HG03175 (cell line): ENCODE measurements at regions not wholly inside any gene's neighbourhood (a gene's known extent, or its start where the extent isn't known, plus 50 kb on each side); places are given as distances from the start of the nearest gene placed in this dataset.
"Not testable (repeated sequence)": the region's sequence is repeated elsewhere in the genome, so short reads cannot be mapped to it uniquely, and the experiment has no call there.

Source experiments
- ATAC-seq: cut with Tn5 transposase; IDR thresholded peaks from one replicate; pipeline ENCODE4 v1.9.1; 2021; ENCODE audit warnings: mild to moderate bottlenecking, moderate library complexity; ENCODE audit not compliant: unreplicated experiment

DNA sequence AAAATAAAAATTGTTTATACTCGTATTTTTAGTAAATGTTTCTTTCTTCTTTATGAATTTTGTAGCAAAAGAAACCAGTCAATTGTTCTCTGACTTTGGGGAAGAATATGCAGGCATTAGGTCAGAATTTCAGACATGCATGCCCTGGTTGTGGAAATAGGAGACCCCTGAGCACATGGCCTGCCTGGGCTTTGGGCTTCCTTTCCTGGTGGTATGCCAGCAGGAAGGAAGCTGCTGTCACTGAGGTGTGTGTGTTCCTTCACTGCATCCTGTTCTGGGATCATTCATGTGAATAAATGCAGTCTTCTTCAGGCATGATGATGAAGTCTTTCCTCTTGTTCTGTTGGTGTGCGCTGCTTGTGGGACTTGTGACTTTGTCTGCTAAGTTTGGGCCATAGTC, 920.2 kb upstream of the VRK2 start:
- ATAC-seq = no peak

DNA sequence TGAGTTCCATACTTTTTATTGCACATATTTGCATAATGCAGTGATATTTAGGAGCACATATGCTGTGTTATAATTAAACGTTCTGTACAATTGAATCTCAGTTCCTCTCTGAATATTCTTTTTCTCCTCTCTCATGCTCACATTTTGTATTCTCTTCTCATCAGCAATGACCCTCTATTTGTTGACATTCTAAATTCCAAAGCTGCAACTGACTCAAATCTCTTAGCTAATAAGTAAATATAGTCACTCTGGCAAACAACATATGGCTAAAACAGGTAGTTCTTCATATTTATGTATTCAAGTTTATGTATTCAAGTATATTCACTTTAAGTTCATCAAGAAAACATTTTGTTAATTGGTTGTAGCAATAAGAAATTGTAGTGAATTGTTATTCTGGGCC, 907.4 kb upstream of the VRK2 start:
- no peak for ATAC-seq

DNA sequence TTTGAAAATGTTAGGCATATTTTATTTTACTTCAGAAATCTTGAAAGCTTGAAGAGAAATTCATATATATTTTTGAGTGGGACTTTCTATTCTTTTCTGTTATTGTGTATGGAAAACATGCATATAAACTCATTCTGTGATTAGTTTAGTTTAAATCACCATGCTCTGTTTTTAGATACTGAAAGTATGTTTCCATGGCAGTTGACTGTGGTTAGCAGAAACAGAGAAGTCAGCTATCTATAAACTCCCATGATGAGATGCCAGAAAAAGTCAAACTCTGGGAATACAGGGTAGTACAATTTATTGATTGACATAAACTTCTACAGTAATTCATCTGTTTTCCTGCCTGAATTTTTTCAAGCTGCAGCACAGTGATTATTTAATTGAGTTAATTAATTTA, 905.3 kb upstream of the VRK2 start:
- no peak for ATAC-seq

DNA sequence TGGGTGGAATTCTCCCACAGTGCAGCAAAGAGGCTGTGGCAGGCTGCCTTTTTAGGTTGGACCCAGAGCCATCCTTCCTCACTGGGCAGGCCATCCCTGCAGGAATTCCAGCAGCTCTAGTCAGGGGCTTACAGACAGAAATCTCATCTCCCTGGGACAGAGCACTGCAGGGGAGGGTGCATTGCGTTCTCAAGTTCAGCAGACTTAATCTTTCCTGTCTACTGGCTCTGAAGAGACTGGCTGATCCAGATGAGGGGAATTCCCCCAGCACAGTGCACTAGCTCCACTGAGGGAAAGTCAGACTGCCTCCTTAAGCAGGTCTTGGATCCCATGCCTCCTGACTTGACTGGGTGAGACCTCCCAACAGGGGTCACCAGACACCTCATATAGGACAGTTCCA, 899.7 kb upstream of the VRK2 start:
- ATAC-seq = no peak

DNA sequence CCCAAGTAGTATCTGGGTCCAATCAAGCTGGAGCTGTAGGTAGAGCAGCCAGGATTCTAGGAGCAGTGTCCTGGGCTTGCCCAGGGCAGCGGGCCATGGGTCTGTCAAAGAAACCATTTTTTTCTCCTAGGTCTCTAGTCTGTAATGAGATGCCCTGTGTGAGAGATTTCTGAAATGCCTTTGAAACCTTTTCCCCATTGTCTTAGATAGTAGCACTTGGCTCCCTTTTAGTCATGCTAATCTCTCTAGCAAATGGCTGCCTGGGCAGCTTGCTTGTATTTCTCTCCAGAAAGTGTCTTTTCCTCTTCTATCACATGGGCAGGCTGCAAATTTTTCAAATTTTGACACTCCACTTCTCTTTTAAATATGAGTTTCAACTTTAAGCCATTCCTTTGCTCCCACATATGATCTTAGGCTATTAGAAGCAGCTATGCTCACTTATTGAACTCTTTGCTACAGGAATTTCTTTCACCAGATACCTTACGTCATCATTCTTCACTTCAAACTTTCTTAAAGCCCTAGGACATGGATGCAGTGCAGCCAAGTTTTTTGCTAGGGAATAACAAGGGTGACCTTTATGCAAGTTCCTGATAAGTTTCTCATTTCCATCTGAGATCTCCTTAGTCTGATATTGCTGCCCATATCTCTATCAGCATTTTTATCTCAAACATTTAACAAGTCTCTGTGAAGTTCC, 890.2 kb upstream of the VRK2 start:
- no peak for ATAC-seq

GRCh38 chr2:57160976-57161375, 885.6 kb upstream of the VRK2 start:
- ATAC-seq = no peak

DNA sequence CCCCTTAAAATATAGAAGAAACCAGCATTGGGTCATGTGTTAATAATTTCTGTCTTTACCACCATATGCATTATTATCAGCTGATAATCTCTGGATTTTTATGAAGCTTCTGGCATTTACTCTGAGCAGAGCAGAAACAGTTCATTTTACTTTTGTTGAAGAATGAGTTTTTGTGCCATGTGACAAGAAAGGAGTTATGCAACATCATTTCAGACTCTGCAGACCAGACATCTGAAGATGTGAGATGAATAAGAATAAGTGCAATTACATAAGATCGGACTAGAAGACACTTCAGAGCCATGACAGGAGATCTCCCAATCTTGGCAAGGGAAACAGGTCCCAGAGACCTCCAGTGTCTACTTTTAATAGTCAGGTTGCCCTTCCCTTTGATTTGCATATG, 869.4 kb upstream of the VRK2 start:
- ATAC-seq = no peak

- ATAC-seq = no peak
Measured at GRCh38 chr2:57180042-57180567, 866.5 kb upstream of the VRK2 start.

GRCh38 chr2:57180678-57181077, 865.9 kb upstream of the VRK2 start:
- ATAC-seq = no peak

DNA sequence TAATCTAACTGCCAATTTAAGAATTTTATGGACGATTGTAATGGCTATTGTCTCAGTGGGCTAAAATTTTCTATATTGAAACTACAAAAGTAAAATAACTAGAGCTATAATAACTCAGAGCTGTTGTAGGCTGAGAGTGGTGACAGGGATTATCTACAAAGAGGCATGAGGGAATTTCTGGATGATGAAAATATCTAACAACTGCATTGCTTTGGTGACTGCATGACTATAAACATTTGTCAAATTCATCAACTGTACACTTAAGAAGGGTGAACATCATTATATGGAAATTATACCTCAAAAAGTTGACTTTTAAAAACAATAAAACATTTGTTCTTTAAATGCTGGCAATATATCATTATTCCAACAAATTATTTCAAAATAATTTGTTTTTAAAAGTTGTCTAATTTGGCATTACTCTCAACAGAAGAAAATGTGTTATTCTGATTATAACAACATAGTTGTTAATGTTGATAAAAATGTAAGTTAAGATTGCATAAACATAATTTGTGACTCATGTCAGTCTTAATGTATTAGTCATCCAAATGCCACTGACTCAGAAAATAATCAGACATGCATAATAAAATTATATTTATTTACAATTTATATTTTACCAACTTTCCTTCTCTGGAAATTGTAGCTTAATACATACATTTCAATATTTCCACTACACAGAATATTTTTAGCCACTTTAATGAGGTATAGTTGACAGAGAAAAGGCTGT, 865.1 kb upstream of the VRK2 start:
- no peak for ATAC-seq

- ATAC-seq = no peak
Measured at GRCh38 chr2:57182916-57183315, 863.7 kb upstream of the VRK2 start.

GRCh38 chr2:57185568-57185967, 861.0 kb upstream of the VRK2 start:
- no peak for ATAC-seq

- ATAC-seq = no peak
Measured at GRCh38 chr2:57190007-57190406, 856.6 kb upstream of the VRK2 start.

GRCh38 chr2:57199663-57200062, 846.9 kb upstream of the VRK2 start:
- no peak for ATAC-seq

GRCh38 chr2:57204364-57204763, 842.2 kb upstream of the VRK2 start:
- ATAC-seq = no peak

DNA sequence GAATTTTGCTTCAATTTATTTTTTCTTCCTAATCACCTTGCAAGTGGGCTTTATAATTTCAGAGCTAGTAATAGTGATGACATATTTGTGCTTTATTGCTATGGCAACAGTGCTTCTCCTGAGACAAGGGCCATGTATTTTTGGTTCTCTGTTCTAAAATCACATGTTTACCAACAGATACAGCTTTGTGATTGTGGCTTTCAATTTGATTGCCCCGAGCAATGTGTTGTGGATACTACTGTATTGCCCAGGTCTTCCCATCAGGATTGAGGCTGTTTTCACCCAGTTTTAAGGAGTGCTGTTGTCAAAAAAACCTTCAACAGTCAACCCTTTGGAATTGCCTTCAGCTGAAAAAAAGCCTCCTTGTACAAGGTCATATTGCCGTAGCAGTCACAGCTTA, 841.4 kb upstream of the VRK2 start:
- no peak for ATAC-seq

DNA sequence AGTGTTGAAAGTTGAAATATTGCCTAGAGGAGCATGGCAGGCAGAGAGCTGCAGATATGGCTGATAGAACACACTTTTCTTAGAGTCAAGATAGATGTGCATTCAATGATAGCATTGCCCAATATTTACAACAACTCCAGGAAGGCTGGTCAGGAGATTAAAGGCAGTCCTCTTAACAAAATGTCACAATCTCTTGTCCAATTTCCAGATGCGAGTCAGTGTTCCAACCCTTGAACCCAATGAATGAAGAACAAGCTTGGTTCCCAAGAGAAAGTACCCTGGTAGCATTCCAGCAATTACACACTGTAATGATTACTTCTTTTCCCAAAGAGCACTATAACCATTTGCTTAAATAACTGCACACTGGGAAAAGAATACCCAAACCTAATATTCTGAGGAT, 839.4 kb upstream of the VRK2 start:
- ATAC-seq = no peak

- ATAC-seq = no peak
Measured at GRCh38 chr2:57209799-57210198, 836.8 kb upstream of the VRK2 start.

- ATAC-seq = no peak
Measured at GRCh38 chr2:57210855-57211254, 835.8 kb upstream of the VRK2 start.

- no peak for ATAC-seq
Measured at GRCh38 chr2:57217013-57217412, 829.6 kb upstream of the VRK2 start.

DNA sequence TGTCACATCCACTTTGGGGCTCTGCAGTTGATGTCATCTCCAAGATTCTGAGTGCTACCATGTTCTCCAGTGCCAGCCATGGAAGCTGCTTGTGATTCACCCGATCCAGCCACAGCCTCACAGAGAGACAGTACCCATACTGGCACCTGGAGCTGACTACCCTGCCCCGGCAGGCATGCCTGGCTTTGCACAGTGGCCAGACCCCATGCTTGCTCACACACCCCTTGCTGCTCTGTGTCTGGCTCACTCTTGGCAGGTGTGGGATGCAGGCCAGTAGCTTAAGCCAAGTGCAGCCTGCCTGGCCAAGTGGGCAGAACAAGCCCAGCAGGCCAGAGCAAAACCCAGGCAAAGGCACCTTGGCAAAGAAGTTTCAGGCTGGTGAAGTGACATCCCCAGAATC, 828.4 kb upstream of the VRK2 start:
- ATAC-seq = no peak

- ATAC-seq = not testable (repeated sequence)
Measured at GRCh38 chr2:57229706-57230105, 816.9 kb upstream of the VRK2 start.
